ENCODE measurements at regions not wholly inside any gene's neighbourhood (a gene's known extent, or its start where the extent isn't known, plus 50 kb on each side); places are given as distances from the start of the nearest gene placed in this dataset.

- DNase-seq (no peak), ATAC-seq (no peak)
- H3K9me3 Mint-ChIP-seq (ENCODE audit: insufficient read depth), result no peaks in the 10 kb centered on the region
- CTCF ChIA-PET, result no interaction called here
- POLR2A ChIA-PET, result no interaction called here
- H3K27ac Mint-ChIP-seq, result no peak overlapping the region
- no peak overlapping the region for H3K4me3 Mint-ChIP-seq
- no peaks in the 10 kb centered on the region for H3K4me1 Mint-ChIP-seq (ENCODE audit: low read depth)
- H3K27me3 Mint-ChIP-seq (ENCODE audit: low read depth), result peaks cover 12% of the 10 kb centered on the region
- no peaks in the 10 kb centered on the region for H3K36me3 Mint-ChIP-seq (ENCODE audit: low read depth)
Observed at GRCh38 chr11:130544266-130544665, 95.8 kb downstream of the ADAMTS15 start.

GRCh38 chr11:130545449-130546072, 97.1 kb downstream of the ADAMTS15 start:
- H3K27me3 Mint-ChIP-seq (ENCODE audit: low read depth), result peaks cover 4% of the 10 kb centered on the region
- CTCF ChIA-PET, result no interaction called here

DNA sequence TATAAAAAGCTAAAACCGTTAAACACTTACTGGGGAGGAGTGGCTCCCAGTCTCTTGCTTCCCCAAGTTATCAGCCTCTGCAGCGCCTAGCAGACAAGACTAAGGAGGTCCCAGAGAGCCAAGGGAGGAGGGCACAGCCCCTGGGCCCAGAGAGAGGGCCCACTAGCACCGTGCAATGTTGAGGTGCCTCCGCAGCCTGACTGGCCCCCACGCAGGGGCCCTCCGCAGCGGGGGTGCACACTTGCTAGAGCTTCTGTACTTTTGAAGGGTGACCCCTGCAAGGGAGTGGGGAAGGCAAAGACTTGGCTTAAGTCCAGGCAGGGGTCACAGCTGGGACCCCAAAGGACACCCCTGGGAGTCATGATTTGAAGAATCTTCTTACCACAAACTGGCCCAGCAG, 98.0 kb downstream of the ADAMTS15 start:
- H3K4me1 Mint-ChIP-seq (ENCODE audit: low read depth), result no peaks in the 10 kb centered on the region
- DNase-seq (no peak), ATAC-seq (no peak)
- peaks cover 3% of the 10 kb centered on the region for H3K27me3 Mint-ChIP-seq (ENCODE audit: low read depth)
- H3K36me3 Mint-ChIP-seq (ENCODE audit: low read depth), result no peaks in the 10 kb centered on the region
- H3K4me3 Mint-ChIP-seq, result no peak overlapping the region
- CTCF ChIA-PET, result no interaction called here
- no peak overlapping the region for H3K27ac Mint-ChIP-seq
- H3K9me3 Mint-ChIP-seq (ENCODE audit: insufficient read depth), result no peaks in the 10 kb centered on the region
- POLR2A ChIA-PET, result no interaction called here

More at GRCh38 chr11:130545449-130546072, 97.1 kb downstream of the ADAMTS15 start:
- DNase-seq (no peak), ATAC-seq (no peak)
- Mint-ChIP-seq H3K4me1 (ENCODE audit: low read depth) (no peaks in the 10 kb centered on the region), H3K9me3 (ENCODE audit: insufficient read depth) (no peaks in the 10 kb centered on the region), H3K4me3 (no peak overlapping the region), H3K36me3 (ENCODE audit: low read depth) (no peaks in the 10 kb centered on the region), H3K27ac (no peak overlapping the region)
- POLR2A ChIA-PET, result no interaction called here

DNA sequence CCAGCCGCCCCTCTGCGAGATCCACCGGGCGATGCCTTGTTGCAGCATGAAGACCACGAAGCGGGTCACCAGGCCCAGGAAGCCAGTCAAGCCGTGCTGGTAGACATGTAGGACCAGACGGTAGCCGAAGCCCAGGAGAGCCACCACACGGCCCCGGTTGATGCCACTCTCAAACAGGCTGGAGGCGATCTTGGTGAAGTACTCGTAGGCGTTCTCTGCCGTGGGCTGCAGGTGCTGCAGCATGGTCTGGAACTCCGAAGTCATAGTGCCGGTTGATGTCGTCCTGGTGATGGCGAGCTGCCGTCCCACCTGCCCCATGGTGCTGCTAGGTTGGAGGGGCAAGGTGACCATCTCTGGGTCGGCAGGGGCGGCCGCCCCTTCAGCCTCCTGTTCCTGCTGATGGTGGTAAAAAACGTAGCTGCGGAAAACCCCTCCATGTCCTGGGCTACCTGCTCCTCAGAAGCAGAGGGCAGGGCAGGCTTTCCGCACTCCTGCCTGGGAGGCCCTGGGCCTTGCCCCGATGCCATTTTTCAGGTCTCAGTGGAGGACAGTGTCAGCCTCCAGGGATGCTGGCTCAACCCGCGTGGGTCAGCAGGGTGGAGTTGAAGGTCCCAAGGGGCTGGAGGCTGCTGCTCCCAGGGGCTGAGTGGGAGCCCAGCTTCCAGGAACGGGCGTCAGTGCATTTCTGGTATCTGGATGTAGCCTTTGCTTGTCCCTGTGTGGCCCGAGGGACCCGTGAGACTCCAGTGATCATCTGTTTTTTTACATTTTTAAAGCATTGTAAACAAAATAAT, 98.7 kb downstream of the ADAMTS15 start:
- peaks cover 2% of the 10 kb centered on the region for H3K27me3 Mint-ChIP-seq (ENCODE audit: low read depth)
- no peaks in the 10 kb centered on the region for H3K36me3 Mint-ChIP-seq (ENCODE audit: low read depth)
- H3K4me3 Mint-ChIP-seq, result no peak overlapping the region
- ChIA-PET POLR2A (no interaction called here), CTCF (no interaction called here)
- H3K4me1 Mint-ChIP-seq (ENCODE audit: low read depth), result no peaks in the 10 kb centered on the region
- H3K27ac Mint-ChIP-seq, result no peak overlapping the region
- ATAC-seq (no peak), DNase-seq (no peak)
- no peaks in the 10 kb centered on the region for H3K9me3 Mint-ChIP-seq (ENCODE audit: insufficient read depth)

DNA sequence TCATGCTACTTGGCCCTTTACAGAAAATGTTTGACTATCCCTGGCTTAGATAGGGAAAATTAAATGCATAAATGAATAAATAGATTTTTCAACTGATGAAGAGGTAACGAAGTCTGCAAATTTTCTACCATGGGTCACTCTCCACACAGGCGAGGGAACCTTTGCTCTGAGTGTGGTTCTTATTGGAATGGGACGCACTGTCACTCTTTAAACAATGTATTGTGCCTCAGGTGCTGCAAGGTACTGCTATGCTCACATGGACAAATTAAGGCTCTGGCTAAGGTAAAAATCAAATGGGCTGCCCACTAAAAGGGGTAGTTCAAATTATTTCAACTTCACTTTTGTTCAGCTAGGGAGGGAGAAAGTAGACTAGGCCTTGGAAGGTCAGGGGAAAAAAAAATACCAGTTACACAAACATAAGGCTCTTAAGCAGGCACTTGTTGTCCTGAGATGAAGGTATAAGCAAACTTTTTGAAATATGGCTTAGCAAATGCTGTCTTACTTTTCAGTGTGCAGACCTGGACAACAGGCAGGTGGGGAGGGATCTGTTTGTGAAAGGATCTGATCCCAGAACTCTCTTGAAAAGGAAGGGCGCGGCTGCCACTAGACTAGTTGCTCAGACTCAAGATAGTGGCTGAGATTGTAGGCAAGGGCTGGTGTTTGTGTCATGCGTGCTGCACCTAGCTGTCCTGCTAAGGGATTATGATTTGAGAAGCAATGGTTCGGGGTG, 99.5 kb downstream of the ADAMTS15 start:
- no peaks in the 10 kb centered on the region for H3K4me1 Mint-ChIP-seq (ENCODE audit: low read depth)

GRCh38 chr11:130548491-130548833, 100.0 kb downstream of the ADAMTS15 start:
- DNase-seq, result no peak
- H3K4me3 Mint-ChIP-seq, result no peak overlapping the region
- no peaks in the 10 kb centered on the region for H3K4me1 Mint-ChIP-seq (ENCODE audit: low read depth)
- POLR2A ChIA-PET, result no interaction called here
- no peaks in the 10 kb centered on the region for H3K9me3 Mint-ChIP-seq (ENCODE audit: insufficient read depth)
- no peaks in the 10 kb centered on the region for H3K36me3 Mint-ChIP-seq (ENCODE audit: low read depth)
- CTCF ChIA-PET, result interaction anchor here (1.2 to 2.1 kb wide), 2 partner anchors 311 to 314 kb away, joined by 3 to 5 read pairs; no protein-coding TSS in a partner anchor
- peaks cover 2% of the 10 kb centered on the region for H3K27me3 Mint-ChIP-seq (ENCODE audit: low read depth)
- ATAC-seq, result no peak
- no peak overlapping the region for H3K27ac Mint-ChIP-seq

More for the DNA sequence above, 99.5 kb downstream of the ADAMTS15 start:
- DNase-seq (no peak), ATAC-seq (no peak)
- ChIA-PET CTCF (no interaction called here), POLR2A (no interaction called here)
- no peaks in the 10 kb centered on the region for H3K36me3 Mint-ChIP-seq (ENCODE audit: low read depth)
- H3K27ac Mint-ChIP-seq, result no peak overlapping the region
- H3K4me3 Mint-ChIP-seq, result no peak overlapping the region
- H3K27me3 Mint-ChIP-seq (ENCODE audit: low read depth), result peaks cover 2% of the 10 kb centered on the region
- no peaks in the 10 kb centered on the region for H3K9me3 Mint-ChIP-seq (ENCODE audit: insufficient read depth)

- Mint-ChIP-seq H3K27ac (no peak overlapping the region), H3K4me3 (no peak overlapping the region), H3K27me3 (ENCODE audit: low read depth) (peaks cover 2% of the 10 kb centered on the region), H3K4me1 (ENCODE audit: low read depth) (no peaks in the 10 kb centered on the region), H3K36me3 (ENCODE audit: low read depth) (no peaks in the 10 kb centered on the region), H3K9me3 (ENCODE audit: insufficient read depth) (no peaks in the 10 kb centered on the region)
- ChIA-PET CTCF (interaction anchor here (1.2 to 2.1 kb wide), 2 partner anchors 310 to 313 kb away, joined by 3 to 5 read pairs; no protein-coding TSS in a partner anchor), POLR2A (no interaction called here)
- ATAC-seq (no peak), DNase-seq (no peak)
Observed at GRCh38 chr11:130549393-130549999, 101.1 kb downstream of the ADAMTS15 start.

- Mint-ChIP-seq H3K9me3 (ENCODE audit: insufficient read depth) (no peaks in the 10 kb centered on the region), H3K27me3 (ENCODE audit: low read depth) (peaks cover 3% of the 10 kb centered on the region), H3K27ac (no peak overlapping the region), H3K36me3 (ENCODE audit: low read depth) (no peaks in the 10 kb centered on the region), H3K4me1 (ENCODE audit: low read depth) (no peaks in the 10 kb centered on the region), H3K4me3 (no peak overlapping the region)
- ATAC-seq (no peak), DNase-seq (no peak)
- CTCF ChIA-PET, result interaction anchor here (2.1 kb wide), 1 partner anchor 312 kb away, joined by 5 read pairs; no protein-coding TSS in a partner anchor
- POLR2A ChIA-PET, result no interaction called here
Observed at GRCh38 chr11:130550150-130550549, 101.7 kb downstream of the ADAMTS15 start.

GRCh38 chr11:130550984-130551383, 102.5 kb downstream of the ADAMTS15 start:
- peaks cover 4% of the 10 kb centered on the region for H3K27me3 Mint-ChIP-seq (ENCODE audit: low read depth)
- H3K27ac Mint-ChIP-seq, result no peak overlapping the region
- H3K9me3 Mint-ChIP-seq (ENCODE audit: insufficient read depth), result no peaks in the 10 kb centered on the region
- ChIA-PET POLR2A (no interaction called here), CTCF (no interaction called here)
- DNase-seq (no peak), ATAC-seq (no peak)
- H3K36me3 Mint-ChIP-seq (ENCODE audit: low read depth), result no peaks in the 10 kb centered on the region
- no peak overlapping the region for H3K4me3 Mint-ChIP-seq
- H3K4me1 Mint-ChIP-seq (ENCODE audit: low read depth), result no peaks in the 10 kb centered on the region

DNA sequence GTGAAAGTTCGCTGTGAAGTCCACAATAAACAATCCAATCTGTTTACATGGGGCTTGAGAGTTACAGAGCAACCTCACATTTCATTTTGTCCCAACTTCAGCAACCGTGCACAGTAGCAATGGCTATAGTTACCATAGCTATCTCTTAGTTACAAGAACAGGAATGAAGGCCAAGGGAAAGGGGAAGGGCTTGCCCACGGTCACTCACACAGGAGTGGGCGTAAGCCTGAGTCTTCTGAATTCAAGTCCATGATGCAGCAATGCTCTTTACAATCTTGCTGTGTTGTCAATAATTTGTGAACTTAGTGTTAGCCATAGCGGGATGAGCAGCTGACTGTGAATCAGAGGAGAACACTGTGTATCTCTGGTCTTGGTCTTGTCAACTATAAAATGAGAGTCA, 102.9 kb downstream of the ADAMTS15 start:
- Mint-ChIP-seq H3K9me3 (ENCODE audit: insufficient read depth) (no peaks in the 10 kb centered on the region), H3K27me3 (ENCODE audit: low read depth) (peaks cover 4% of the 10 kb centered on the region), H3K27ac (no peak overlapping the region), H3K4me1 (ENCODE audit: low read depth) (no peaks in the 10 kb centered on the region), H3K36me3 (ENCODE audit: low read depth) (no peaks in the 10 kb centered on the region), H3K4me3 (no peak overlapping the region)
- ATAC-seq (no peak), DNase-seq (no peak)
- ChIA-PET CTCF (no interaction called here), POLR2A (no interaction called here)

DNA sequence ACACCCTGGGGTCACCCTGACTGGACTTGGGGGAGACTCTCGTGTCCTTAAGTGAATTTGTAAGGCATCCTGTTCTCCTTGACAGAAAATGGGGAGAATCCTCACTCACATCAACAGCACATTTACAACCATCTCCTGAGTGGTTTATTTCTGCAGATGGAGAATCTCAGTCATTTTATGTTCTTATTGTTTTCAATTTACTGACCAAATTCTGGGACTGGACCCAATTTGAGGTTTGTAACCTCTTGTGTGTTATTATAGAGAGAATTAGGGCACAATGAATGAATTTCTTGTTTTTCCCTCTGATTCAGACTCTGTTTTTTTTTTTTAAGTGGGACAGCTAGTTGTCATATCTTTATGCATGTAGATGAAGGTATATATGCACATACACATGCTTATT, 104.9 kb downstream of the ADAMTS15 start:
- CTCF ChIA-PET, result no interaction called here
- H3K27ac Mint-ChIP-seq, result no peak overlapping the region
- H3K9me3 Mint-ChIP-seq (ENCODE audit: insufficient read depth), result no peaks in the 10 kb centered on the region
- peaks cover 4% of the 10 kb centered on the region for H3K27me3 Mint-ChIP-seq (ENCODE audit: low read depth)
- no peaks in the 10 kb centered on the region for H3K36me3 Mint-ChIP-seq (ENCODE audit: low read depth)
- no peak for DNase-seq
- no peak overlapping the region for H3K4me3 Mint-ChIP-seq
- POLR2A ChIA-PET, result no interaction called here
- no peaks in the 10 kb centered on the region for H3K4me1 Mint-ChIP-seq (ENCODE audit: low read depth)
- ATAC-seq, result no peak

All from activated CD8-positive, alpha-beta T cell treated with anti-CD3 and anti-CD28 coated beads, Interleukin-2, amount 10 ng/mL, durations not matched to agents 7 days and 5 days (primary cell).